Hematopoietic multipotent progenitor cell treated with erythropoietin and hydrocortisone succinate and interleukin-3 and kit ligand, for 17 days (in vitro differentiated cells): ENCODE measurements at regions not wholly inside any gene's neighbourhood (a gene's known extent, or its start where the extent isn't known, plus 50 kb on each side); places are given as distances from the start of the nearest gene placed in this dataset.

Experiments used
- DNase-seq: peaks from one replicate; pipeline ENCODE4 v3.0.0-alpha.2; 2015; ENCODE audit warnings: low spot score

DNA sequence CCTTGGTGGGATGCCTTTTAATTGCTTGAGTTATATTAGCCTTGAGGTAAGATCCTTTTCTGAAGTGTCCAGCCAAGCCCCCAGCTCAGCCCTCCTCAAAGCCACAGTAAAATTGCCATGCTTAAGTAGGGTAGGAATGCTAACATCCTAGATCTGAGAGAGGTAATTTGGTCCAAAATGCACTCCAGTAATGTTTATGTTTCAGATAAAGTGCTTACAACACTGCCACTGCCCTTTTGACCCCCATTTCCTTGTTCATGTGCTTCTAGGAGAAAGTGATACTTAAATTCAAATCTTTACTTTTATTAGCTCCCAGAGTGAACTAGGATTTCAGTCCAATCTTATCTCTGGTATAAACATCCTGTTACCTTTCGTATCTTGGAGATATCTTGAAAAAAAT, 318.0 kb downstream of the BMP2 start:
- no peak for DNase-seq

DNA sequence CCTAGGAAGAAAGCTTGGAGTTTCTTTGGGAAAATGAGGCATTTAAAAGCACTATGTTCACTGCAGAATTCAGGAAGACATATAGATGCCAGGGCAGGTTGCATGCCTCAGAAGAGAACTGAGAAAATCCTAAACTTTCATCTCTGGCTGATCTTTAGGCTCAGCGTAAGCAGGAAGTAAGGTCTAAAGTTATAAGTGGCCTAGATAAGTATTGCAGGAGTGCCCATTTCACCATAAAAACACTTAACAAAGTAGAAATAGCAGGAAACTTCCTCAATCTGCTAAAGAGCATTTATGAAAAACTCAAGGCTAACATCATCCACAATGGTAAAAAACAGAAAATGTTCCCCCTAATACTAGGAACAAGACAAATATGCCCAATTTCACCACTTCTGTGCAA, 320.3 kb downstream of the BMP2 start:
- DNase-seq: no peak

DNA sequence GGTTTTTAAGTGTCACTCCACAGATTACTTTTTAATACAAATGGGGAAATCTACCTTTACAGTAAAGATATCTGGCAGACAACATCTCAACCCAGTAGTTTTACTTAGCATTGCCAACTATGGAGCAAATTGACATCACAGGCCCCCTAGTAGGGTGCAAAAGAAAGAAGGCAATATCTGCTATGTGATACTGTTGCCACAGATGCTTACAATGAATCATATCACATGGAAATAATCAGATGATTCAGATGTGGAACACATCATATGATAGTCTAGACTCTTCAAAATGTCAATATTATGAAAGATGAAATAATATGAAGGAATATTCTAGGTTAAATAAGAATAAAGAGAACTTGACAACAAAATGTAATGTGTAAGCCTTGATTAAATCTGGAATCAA, 322.5 kb downstream of the BMP2 start:
- DNase-seq: no peak

DNA sequence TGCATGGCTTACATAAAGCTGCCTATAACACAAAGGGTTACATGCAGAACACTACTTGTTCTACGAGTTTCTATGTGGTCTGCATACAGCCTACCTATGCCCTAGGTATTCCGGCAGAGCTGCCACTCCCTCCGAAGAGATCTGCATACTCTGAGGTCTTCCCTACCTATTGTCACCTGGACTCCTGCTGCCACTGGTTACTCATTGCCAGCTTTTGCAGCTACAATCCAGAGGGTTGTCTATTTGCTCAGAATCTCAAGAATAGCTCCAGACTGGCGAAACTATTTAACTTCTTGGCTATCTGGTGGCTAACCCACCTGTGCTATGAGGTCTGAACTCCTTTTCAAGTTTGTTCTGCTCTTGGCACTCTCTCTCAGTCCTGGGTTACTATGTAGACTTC, 323.3 kb downstream of the BMP2 start:
- DNase-seq: no peak

DNA sequence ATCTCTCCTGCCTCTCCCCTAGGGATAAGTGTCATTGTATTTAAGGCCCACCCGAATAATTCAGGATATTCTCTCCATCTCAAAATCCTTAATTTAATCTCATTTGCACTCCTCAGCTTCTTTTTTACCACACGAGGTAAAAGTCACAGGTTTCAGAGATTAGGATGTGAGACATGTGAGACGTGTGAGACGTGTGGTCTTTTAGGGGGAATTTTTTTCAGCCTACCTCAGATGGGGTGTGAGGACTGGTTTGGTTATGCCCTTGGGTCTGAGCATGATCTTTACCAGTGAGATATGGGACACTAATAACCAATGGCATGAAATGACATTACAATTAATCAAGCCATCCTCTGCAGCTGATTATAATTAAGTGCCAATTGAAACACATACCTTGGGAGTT, 324.2 kb downstream of the BMP2 start:
- DNase-seq: no peak

DNA sequence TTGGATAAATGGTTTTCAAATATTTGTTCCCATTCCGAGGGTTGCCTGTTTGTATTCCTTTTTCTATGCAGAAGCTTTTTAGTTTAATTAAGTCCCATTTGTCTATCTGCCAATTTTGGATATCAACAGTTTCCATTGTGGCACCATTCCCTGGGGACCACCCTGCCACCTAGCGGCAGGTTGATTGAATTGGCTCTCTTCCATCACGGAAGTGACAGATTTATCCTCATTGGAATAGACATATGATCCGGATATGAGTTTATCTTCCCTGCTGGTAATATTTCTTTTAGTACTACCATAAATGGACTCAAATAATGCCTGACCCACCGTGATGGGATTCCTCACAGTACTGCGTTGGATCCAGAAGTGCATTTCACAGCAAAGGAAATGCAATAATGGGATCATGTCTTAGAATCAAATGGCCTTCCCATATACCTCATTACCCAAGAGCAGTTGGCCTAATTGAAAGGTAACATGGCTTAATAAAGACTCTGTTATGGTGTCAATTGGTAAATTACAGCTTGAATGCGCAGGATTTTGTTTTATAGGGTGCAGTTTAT, 327.0 kb downstream of the BMP2 start:
- DNase-seq: peak; percentile 18

DNA sequence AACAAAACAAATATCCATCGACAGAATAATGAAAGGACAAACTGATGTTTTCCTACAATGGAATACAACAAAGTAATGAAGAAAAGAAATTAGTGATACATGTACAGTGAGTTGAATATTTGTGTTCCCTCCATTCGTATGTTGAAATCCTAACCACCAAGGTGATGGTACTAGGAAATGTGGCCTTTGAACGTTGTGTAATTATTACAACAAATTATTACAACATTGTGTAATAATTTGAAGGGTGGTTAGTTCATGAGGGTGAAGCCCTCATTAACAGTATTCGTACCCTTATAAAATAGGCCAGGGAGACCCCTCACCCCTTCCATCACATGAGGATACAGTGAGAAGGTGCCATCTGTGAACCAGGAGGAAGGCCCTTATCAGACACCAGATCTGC, 339.4 kb downstream of the BMP2 start:
- no peak for DNase-seq

DNA sequence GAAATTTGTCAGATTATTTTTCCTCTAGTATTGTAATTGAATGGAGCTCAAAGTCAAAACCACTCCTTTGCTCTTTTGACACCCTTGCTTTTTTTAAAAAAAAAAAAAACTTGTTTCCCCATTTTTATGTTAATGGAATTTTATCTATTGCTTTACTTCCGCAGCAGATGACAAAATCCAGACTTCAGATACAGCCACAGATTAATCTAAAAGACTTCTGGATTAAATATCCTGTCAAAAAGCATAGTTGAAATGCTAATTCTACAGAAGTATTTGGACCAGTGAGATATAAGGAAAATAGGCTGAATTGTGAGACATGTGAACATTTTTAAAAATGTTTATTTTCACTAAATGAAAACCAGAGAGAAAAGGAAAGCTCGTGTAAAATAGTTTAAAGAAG, 341.4 kb downstream of the BMP2 start:
- no peak for DNase-seq

DNA sequence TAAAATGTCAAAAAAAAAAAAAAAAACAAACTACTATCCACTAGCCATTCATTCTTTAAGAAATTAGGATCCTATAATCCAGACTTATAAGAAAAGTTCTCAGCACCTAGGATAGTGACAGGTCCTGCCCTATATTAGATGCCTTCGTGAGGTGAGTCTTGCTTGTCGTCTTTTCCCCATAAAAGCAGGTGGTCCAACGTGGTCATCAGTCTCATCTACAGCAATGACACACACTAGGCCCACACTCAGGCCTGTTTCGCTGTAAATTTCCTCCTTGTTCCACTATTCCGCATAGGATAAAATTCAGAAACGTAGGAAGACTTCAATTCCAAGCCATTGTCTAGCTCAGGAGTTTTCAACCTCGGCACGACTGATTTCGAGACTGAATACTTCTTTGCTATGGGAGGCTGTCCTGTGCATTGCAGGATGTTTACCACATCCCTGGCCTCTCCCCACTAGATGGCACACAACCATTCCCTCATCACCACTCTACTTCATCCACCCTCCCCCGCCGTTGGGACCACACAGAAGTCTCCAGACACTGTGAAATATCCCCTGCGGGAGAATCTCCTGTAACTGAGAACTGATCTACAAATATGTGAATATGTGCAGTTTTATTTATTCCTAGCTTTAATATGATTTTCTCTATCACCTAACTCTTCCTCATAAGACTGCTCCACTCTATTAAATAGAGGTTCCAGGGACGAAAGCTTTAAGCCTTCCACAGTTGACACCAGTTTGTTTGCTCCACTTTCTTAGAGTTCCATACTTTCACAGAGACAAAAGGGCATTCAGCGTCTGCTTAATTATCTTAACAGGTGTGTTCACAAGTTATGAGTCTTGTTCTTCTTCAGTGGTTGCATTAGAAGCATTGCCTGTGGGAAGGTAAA, 346.3 kb downstream of the BMP2 start:
- no peak for DNase-seq

DNA sequence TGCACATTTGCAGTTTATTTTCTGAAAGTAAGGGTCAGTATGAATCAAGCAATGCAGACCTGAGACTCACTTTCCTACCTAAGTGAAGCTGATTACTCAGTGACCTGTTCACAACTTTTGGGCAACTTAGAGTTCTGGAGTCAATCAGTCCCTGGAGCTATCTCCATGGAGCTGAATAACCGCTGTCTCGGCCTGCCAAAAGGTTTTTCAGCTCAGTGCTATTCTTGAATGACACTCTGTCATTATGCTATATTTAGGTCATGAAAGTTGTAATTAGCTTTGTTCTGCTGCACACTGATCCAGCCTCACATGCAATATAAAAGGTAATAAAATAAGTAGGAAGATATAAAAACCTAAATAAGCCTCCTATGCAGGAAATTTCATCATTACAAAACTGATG, 356.0 kb downstream of the BMP2 start:
- DNase-seq: no peak

DNA sequence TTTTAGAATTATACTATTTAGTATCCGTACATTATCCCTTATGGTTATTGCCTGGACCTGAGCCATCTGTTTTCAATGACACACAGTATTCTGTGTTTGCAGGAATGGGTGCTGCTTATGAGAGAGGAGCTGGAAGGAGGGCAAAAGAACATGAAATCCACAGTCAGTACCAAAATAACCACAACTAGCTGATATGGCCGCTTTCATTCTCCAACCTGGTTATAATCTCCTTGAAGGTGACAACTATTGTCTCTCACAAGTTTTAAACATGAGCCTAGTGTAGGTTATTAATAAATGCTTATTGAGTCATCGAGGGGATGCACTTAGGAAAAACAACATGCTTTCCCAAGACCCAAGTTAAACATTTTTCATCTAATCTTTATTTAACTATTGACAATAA, 356.6 kb downstream of the BMP2 start:
- DNase-seq: no peak

DNA sequence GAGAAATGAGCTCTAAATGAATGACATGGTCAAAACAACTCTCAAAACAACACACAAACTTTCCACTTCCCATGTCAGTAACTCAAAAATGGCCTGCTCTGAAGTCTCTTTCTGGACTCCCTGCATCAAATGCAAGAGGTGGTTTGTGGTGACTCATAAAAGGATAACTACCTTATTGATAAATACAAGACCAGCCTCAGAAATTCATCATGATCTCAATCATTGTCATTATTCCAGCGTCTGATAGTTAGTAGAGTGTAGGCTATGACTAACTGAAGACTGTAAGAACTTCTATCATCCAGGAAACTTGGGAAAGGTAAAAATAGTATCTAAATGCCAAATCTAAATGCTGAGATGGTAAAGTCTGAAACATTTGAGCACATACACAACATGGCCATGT, 369.4 kb downstream of the BMP2 start:
- DNase-seq: no peak

DNA sequence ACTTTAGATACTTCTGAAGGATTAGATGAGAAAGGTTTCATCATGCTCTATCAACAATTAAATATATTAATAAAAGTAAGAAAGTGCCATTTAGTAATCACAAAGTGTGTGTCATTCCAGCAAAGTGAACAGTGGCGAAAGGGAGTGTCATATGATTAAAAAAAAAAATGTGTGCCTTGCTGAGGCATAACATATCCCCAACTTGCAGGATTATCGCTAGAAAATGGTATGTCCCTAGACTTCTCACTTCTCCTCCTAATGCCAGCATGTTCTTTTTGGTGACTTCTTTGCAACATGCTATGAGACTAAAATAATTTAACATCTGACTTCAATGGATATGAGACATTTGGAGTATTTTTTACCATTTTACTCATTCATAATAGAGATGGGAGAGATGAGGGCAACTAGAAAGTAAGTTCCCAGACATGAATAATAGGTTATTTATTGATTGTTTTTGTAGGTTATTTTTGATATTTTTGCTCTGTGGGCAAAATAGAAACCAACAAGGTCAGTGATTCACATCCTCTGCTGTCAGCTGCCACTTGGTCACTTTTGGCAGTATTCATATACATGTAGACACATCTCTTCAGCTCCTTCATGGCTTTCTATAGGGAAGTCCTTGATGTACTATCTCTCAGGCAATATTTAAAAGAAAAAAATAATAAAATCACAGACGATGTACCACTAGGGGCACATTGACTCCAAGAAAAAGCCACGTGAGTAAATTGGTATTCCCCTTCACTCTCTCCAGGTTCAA, 370.1 kb downstream of the BMP2 start:
- DNase-seq: no peak

DNA sequence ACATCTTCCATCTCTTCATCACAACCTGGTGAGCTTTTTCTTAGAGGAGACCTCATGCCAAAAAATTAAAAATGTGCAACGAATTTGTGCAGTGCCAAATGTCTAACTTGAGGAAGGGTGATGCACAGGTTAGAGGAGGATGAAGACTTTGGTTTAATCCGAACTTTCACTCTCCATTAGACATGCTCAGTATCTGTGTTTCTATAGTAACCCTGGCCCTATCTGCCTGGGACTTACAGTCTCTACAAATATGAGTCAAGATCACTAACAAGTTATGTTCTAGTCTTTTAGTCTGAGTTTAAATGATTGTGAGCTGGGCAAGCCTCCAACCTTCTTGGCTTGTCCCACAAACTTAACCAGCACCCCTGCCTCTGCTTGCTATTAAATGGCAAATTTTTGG, 377.0 kb downstream of the BMP2 start:
- DNase-seq: no peak

DNA sequence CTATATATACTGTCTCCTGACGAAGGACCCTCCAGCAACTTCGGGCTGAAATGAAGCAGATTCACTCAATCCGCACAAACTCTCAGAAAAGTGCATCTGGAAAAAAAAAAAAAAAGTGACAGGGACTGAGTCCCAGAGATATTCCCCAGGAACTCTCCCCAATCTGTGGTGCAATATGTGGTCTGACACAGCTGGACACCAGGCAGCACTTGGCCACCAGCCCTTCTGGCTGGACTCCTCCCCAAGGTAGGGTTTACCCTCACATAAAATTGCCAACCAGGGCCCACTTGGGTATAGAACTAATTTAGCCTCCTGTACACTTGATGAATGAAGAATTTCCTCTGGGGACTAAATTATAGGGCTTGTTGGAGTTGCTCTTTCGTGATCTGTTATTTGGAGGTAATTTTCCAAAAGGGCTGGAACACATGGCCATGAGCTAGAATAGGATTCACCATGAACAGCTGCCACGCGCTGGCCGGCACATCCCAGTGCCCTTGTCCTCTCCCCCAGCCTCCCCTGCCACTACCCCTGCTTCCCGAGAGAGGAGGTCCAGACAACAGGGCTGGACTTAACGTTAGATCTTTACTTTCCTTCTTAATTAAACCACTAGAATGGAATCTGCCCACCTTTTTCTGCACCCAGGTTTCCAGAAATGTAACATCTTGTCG, 379.2 kb downstream of the BMP2 start:
- DNase-seq: no peak

DNA sequence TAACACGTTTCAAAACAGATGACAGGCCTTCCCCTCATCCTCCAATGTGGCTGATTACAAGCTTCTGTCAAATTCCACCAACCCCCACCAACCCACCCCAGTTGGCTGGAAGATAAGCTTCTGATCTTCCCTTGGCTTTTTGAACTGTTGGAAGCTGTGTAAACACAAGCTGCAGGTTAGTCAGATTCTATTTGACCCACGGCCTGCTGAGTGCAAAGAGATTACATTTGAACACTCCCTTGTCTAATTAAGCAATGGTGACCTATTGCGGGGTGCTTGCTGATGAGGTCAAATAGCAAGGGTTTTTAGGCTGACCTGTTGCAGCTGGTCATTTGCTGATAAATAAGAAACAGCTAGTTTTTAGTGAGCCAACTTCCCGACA, 379.7 kb downstream of the BMP2 start:
- DNase-seq: no peak

DNA sequence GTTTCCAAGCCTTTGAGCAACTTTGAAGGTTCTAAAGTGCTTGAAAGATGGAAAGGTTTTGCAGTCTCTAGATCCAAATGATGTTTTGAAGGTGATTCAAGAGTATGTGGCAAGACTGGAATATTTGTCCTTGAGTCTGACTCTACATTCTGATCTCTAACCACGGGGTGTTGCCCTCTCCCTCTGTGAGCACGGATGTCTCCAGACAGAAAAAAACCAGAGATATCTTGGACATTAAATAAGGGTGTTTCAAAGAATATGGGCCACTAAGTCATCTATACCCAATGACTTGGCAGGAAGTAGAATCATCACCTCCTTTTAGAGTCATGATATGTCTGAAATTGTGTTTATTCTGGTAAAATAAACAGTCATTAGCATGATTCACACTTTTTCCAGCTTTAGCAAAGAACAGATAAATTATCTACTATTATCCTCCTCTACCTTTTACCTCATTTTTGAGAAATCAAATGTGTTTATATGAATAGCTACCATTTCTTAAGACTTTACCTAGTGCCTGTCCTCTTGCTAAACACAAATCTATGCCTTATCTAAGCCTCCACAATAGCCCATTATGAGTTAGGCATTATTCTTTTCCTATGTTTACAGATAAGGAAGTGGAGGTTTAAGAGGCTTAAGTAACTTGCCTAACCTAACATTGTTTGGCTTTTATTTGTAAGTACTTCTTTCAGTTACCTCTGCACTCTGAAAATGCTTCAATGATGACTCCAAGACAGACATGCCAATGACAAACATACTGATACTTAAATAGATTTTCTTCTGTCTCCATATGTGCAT, 384.4 kb downstream of the BMP2 start:
- no peak for DNase-seq

DNA sequence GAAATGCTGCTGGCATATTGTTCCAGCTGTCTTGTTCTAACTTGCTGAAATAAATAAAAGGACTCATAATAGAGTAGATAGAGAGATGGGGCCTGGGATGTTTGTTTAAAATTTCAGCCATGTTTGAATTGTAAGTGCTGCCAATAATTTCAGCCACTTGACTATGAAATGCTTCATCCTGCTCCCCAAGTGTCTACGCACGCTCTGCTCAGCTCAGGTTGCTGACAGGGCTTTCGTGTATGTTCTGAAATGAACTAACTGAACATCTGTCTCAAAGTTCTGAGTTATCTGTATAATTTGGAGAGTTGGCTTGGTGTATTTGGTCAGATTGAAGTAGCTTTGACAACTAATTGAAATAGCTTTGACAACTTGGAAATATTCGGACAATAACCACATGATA, 387.8 kb downstream of the BMP2 start:
- no peak for DNase-seq

DNA sequence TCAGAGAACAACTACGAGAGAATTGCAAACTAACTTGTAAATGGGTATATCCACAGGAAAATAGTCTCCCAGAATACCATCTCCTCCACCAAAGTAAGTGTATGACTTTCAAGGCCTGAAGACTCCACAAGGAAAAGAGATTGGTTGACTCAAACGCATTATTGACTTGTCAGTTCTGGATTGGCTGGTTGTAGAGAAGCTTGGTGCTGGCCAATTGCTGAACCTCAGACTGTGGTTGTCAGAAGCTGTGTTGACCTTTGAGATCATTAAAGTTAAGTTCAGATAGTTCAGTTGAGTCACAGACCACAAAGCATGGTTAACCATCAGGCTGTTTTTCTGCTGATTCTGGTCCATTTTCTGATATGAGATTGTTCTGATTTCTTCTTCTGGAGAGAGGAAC, 388.3 kb downstream of the BMP2 start:
- no peak for DNase-seq

DNA sequence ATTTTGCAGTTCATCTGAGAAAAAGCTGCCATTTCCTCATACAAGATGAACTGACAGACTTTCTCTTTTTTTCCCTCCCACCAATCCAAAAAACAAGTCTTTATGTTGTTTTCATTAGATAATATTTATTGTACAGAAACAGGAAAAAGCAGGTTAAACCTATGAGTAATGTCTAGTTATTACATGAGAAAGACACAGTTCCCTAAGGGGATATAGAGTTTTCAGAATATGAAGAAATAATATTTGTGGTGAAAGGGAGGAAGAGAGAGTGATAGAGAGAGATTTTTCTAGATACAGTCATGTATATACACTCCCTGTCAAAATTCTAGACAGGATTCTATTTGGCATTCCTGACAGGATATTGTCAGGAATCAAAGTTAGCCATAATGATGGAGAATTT, 392.4 kb downstream of the BMP2 start:
- DNase-seq: no peak

DNA sequence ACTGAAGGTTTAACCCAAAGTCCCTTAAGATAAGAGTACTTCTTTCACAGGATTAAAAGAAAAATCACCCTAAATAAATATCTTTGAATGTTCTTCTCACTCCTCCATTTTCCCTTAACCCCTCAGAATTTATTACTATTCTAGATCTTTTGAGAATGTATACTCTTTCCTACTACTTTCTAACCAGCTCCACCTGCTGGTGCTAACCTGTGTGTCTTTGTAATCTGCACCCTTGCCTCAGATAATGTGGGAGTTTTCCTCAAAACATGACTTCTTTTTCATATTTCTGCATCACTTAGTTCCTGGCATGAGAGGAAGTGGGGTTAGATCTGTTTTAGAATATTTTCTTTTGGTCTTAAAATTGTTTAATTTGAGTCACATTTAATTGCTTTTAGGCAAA, 394.2 kb downstream of the BMP2 start:
- DNase-seq: no peak

DNA sequence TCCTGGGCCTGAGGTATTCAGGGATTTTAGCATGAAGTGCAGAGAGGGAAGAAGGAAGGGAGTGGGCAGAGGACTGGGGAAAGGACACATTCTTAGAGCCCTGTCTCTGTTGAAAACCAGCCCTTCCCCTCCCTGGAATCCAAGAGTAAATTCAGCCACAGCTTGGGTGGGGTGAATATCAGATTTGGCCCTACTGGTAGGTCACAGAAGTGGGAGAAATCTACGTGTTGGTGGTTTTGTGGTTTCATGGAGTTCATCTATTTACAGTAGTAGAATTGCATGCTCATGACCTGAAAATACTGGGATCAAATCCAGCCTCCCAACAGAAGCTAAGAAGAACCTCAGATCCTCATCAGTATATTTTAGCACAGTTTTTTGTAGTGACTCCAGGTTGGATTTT, 404.4 kb downstream of the BMP2 start:
- DNase-seq: no peak
